Gastroesophageal sphincter (tissue), 3 donors: ENCODE measurements at regions not wholly inside any gene's neighbourhood (a gene's known extent, or its start where the extent isn't known, plus 50 kb on each side); places are given as distances from the start of the nearest gene placed in this dataset.

Source experiments
- EP300 ChIP-seq: sonication (generic); formaldehyde crosslinking; IDR thresholded peaks from one replicate; pipeline ENCODE4 v1.6.1; 2017; ENCODE audit warnings: antibody characterized with exemption, mild to moderate bottlenecking
- POLR2A ChIP-seq, 2 donors: fragments of 450-650 bp; IDR thresholded peaks; one replicate each; pipeline ENCODE4 v1.6.1; 2017; ENCODE audit warnings: antibody characterized with exemption in 2 of 2, mild to moderate bottlenecking in 2 of 2, moderate library complexity in 1 of 2
- POLR2AphosphoS5 ChIP-seq: sonication (generic); formaldehyde crosslinking; IDR thresholded peaks from one replicate; pipeline ENCODE4 v1.6.1; 2017; ENCODE audit warnings: antibody characterized with exemption
- TF ChIP-seq, protein P1 (sequence below), 4 experiments: fragments of 200-600 bp in 2 of 4; fragments of 450-650 bp in 2 of 4; sonication (generic) in 1 of 4; IDR thresholded peaks; one replicate each; pipeline ENCODE4 v1.5.1; 2017 to 2019; ENCODE audit warnings: antibody characterized with exemption in 4 of 4, mild to moderate bottlenecking in 2 of 4, moderate library complexity in 2 of 4

DNA sequence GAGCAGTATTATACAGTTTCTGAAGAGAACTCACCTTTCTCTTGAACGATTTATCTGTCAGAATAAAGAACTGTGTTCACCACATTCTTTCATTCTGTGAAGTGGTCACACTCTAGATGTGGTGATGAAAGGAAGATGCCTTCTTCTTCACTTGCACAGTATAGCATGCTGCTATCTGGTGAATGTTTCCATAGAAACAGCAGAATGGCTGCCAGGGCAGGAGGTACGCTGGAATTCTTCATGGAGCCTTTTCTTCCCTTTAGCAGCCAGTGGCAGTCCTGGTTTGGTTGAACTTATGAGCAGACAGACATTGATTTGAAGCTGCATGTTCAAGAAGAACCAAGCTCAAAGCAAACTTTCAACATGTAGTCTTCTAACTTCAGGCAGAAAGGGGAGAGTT is 1157.9 kb upstream of the LRRTM1 start:
- TF ChIP-seq, protein P1, sequence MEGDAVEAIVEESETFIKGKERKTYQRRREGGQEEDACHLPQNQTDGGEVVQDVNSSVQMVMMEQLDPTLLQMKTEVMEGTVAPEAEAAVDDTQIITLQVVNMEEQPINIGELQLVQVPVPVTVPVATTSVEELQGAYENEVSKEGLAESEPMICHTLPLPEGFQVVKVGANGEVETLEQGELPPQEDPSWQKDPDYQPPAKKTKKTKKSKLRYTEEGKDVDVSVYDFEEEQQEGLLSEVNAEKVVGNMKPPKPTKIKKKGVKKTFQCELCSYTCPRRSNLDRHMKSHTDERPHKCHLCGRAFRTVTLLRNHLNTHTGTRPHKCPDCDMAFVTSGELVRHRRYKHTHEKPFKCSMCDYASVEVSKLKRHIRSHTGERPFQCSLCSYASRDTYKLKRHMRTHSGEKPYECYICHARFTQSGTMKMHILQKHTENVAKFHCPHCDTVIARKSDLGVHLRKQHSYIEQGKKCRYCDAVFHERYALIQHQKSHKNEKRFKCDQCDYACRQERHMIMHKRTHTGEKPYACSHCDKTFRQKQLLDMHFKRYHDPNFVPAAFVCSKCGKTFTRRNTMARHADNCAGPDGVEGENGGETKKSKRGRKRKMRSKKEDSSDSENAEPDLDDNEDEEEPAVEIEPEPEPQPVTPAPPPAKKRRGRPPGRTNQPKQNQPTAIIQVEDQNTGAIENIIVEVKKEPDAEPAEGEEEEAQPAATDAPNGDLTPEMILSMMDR (IDR thresholded peaks at IDR 0.05), result no peak
- TF ChIP-seq POLR2A (IDR thresholded peaks at IDR 0.05) (no peak), EP300 (no peak), POLR2AphosphoS5 (no peak)
